ENCODE measurements at regions not wholly inside any gene's neighbourhood (a gene's known extent, or its start where the extent isn't known, plus 50 kb on each side); places are given as distances from the start of the nearest gene placed in this dataset.

GRCh38 chr20:60232380-60232779 lies 274.2 kb downstream of the CDH26 start:
- 70% methylated on average over 4 of the region's 4 CpGs for WGBS

GRCh38 chr20:60233018-60233630 lies 274.9 kb downstream of the CDH26 start:
- Histone ChIP-seq H3K27me3 (ENCODE audit: control insufficient read depth in 2 of 2, insufficient read depth in 1 of 2, low read length in 1 of 2) (no peaks in the 10 kb centered on the region), H3K4me3 (ENCODE audit: low read length in 2 of 2) (no peak overlapping the region), H3K4me1 (ENCODE audit: control insufficient read depth in 2 of 2, insufficient read depth in 2 of 2, low read length in 2 of 2) (peaks cover 0 to 6% of the 10 kb centered on the region in 2 donors), H3K36me3 (ENCODE audit: control insufficient read depth in 2 of 2, insufficient read depth in 2 of 2, low read length in 1 of 2) (no peaks in the 10 kb centered on the region), H3K9me3 (ENCODE audit: control insufficient read depth in 2 of 2, insufficient read depth in 1 of 2, low read length in 1 of 2) (no peaks in the 10 kb centered on the region), H3K27ac (ENCODE audit: low read depth in 1 of 2, low read length in 1 of 2) (no peak overlapping the region)
- DNase-seq (ENCODE audit: low read depth in 6 of 9, low spot score in 9 of 9): no peak
- 74% methylated on average over 3 of the region's 3 CpGs for whole genome bisulfite sequencing

More at GRCh38 chr20:60232380-60232779, 274.2 kb downstream of the CDH26 start:
- Histone ChIP-seq H3K36me3 (ENCODE audit: control insufficient read depth in 2 of 2, insufficient read depth in 2 of 2, low read length in 1 of 2) (no peaks in the 10 kb centered on the region), H3K27ac (ENCODE audit: low read depth in 1 of 2, low read length in 1 of 2) (no peak overlapping the region), H3K4me1 (ENCODE audit: control insufficient read depth in 2 of 2, insufficient read depth in 2 of 2, low read length in 2 of 2) (peaks cover 0 to 6% of the 10 kb centered on the region in 2 donors), H3K9me3 (ENCODE audit: control insufficient read depth in 2 of 2, insufficient read depth in 1 of 2, low read length in 1 of 2) (no peaks in the 10 kb centered on the region), H3K4me3 (ENCODE audit: low read length in 2 of 2) (no peak overlapping the region), H3K27me3 (ENCODE audit: control insufficient read depth in 2 of 2, insufficient read depth in 1 of 2, low read length in 1 of 2) (no peaks in the 10 kb centered on the region)
- DNase-seq (ENCODE audit: low read depth in 6 of 9, low spot score in 9 of 9): no peak

GRCh38 chr20:60236613-60237012 lies 278.4 kb downstream of the CDH26 start:
- H3K36me3 ChIP-seq (ENCODE audit: control insufficient read depth in 2 of 2, insufficient read depth in 2 of 2, low read length in 1 of 2): no peaks in the 10 kb centered on the region
- no peak overlapping the region for H3K4me3 ChIP-seq (ENCODE audit: low read length in 2 of 2)
- H3K27ac ChIP-seq (ENCODE audit: low read depth in 1 of 2, low read length in 1 of 2): no peak overlapping the region
- peaks cover 0 to 21% of the 10 kb centered on the region in 2 donors for H3K4me1 ChIP-seq (ENCODE audit: control insufficient read depth in 2 of 2, insufficient read depth in 2 of 2, low read length in 2 of 2)
- no peaks in the 10 kb centered on the region for H3K27me3 ChIP-seq (ENCODE audit: control insufficient read depth in 2 of 2, insufficient read depth in 1 of 2, low read length in 1 of 2)
- no peak for DNase-seq (ENCODE audit: low read depth in 6 of 9, low spot score in 9 of 9)
- WGBS: 93% methylated on average over 1 of the region's 1 CpG
- no peaks in the 10 kb centered on the region for H3K9me3 ChIP-seq (ENCODE audit: control insufficient read depth in 2 of 2, insufficient read depth in 1 of 2, low read length in 1 of 2)

GRCh38 chr20:60237981-60238380 lies 279.8 kb downstream of the CDH26 start:
- Histone ChIP-seq H3K27ac (ENCODE audit: low read depth in 1 of 2, low read length in 1 of 2) (no peak overlapping the region), H3K27me3 (ENCODE audit: control insufficient read depth in 2 of 2, insufficient read depth in 1 of 2, low read length in 1 of 2) (no peaks in the 10 kb centered on the region), H3K36me3 (ENCODE audit: control insufficient read depth in 2 of 2, insufficient read depth in 2 of 2, low read length in 1 of 2) (no peaks in the 10 kb centered on the region), H3K9me3 (ENCODE audit: control insufficient read depth in 2 of 2, insufficient read depth in 1 of 2, low read length in 1 of 2) (no peaks in the 10 kb centered on the region), H3K4me1 (ENCODE audit: control insufficient read depth in 2 of 2, insufficient read depth in 2 of 2, low read length in 2 of 2) (peaks cover 0 to 15% of the 10 kb centered on the region in 2 donors), H3K4me3 (ENCODE audit: low read length in 2 of 2) (no peak overlapping the region)
- WGBS: 95% methylated on average over 7 of the region's 7 CpGs
- no peak for DNase-seq (ENCODE audit: low read depth in 6 of 9, low spot score in 9 of 9)

- 72% methylated on average over 11 of the region's 11 CpGs for WGBS
- H3K4me1 ChIP-seq (ENCODE audit: control insufficient read depth in 2 of 2, insufficient read depth in 2 of 2, low read length in 2 of 2): peaks cover 8 to 19% of the 10 kb centered on the region in 2 donors
- no peaks in the 10 kb centered on the region for H3K27me3 ChIP-seq (ENCODE audit: control insufficient read depth in 2 of 2, insufficient read depth in 1 of 2, low read length in 1 of 2)
- H3K36me3 ChIP-seq (ENCODE audit: control insufficient read depth in 2 of 2, insufficient read depth in 2 of 2, low read length in 1 of 2): no peaks in the 10 kb centered on the region
- DNase-seq (ENCODE audit: low read depth in 6 of 9, low spot score in 9 of 9): peak in 5 of 9 donors; percentile 36 to 78 (median 52)
- H3K9me3 ChIP-seq (ENCODE audit: control insufficient read depth in 2 of 2, insufficient read depth in 1 of 2, low read length in 1 of 2): no peaks in the 10 kb centered on the region
- H3K4me3 ChIP-seq (ENCODE audit: low read length in 2 of 2): no peak overlapping the region
- no peak overlapping the region for H3K27ac ChIP-seq (ENCODE audit: low read depth in 1 of 2, low read length in 1 of 2)
Observed at GRCh38 chr20:60238992-60239660, 280.9 kb downstream of the CDH26 start.

- no peak for DNase-seq (ENCODE audit: low read depth in 6 of 9, low spot score in 9 of 9)
- Histone ChIP-seq H3K27me3 (ENCODE audit: control insufficient read depth in 2 of 2, insufficient read depth in 1 of 2, low read length in 1 of 2) (no peaks in the 10 kb centered on the region), H3K36me3 (ENCODE audit: control insufficient read depth in 2 of 2, insufficient read depth in 2 of 2, low read length in 1 of 2) (no peaks in the 10 kb centered on the region), H3K4me3 (ENCODE audit: low read length in 2 of 2) (no peak overlapping the region), H3K4me1 (ENCODE audit: control insufficient read depth in 2 of 2, insufficient read depth in 2 of 2, low read length in 2 of 2) (peaks cover 11 to 19% of the 10 kb centered on the region in 2 donors), H3K9me3 (ENCODE audit: control insufficient read depth in 2 of 2, insufficient read depth in 1 of 2, low read length in 1 of 2) (no peaks in the 10 kb centered on the region), H3K27ac (ENCODE audit: low read depth in 1 of 2, low read length in 1 of 2) (no peak overlapping the region)
- 88% methylated on average over 12 of the region's 12 CpGs for WGBS
Observed at GRCh38 chr20:60239956-60240355, 281.7 kb downstream of the CDH26 start.

GRCh38 chr20:60240415-60240814 lies 282.2 kb downstream of the CDH26 start:
- Histone ChIP-seq H3K27ac (ENCODE audit: low read depth in 1 of 2, low read length in 1 of 2) (no peak overlapping the region), H3K36me3 (ENCODE audit: control insufficient read depth in 2 of 2, insufficient read depth in 2 of 2, low read length in 1 of 2) (no peaks in the 10 kb centered on the region), H3K4me1 (ENCODE audit: control insufficient read depth in 2 of 2, insufficient read depth in 2 of 2, low read length in 2 of 2) (peaks cover 11 to 19% of the 10 kb centered on the region in 2 donors), H3K4me3 (ENCODE audit: low read length in 2 of 2) (no peak overlapping the region), H3K27me3 (ENCODE audit: control insufficient read depth in 2 of 2, insufficient read depth in 1 of 2, low read length in 1 of 2) (no peaks in the 10 kb centered on the region), H3K9me3 (ENCODE audit: control insufficient read depth in 2 of 2, insufficient read depth in 1 of 2, low read length in 1 of 2) (no peaks in the 10 kb centered on the region)
- no peak for DNase-seq (ENCODE audit: low read depth in 6 of 9, low spot score in 9 of 9)
- 77% methylated on average over 7 of the region's 7 CpGs for WGBS

GRCh38 chr20:60240986-60241385 lies 282.8 kb downstream of the CDH26 start:
- no peaks in the 10 kb centered on the region for H3K27me3 ChIP-seq (ENCODE audit: control insufficient read depth in 2 of 2, insufficient read depth in 1 of 2, low read length in 1 of 2)
- H3K36me3 ChIP-seq (ENCODE audit: control insufficient read depth in 2 of 2, insufficient read depth in 2 of 2, low read length in 1 of 2): no peaks in the 10 kb centered on the region
- no peak overlapping the region for H3K4me3 ChIP-seq (ENCODE audit: low read length in 2 of 2)
- no peak overlapping the region for H3K27ac ChIP-seq (ENCODE audit: low read depth in 1 of 2, low read length in 1 of 2)
- peaks cover 11 to 19% of the 10 kb centered on the region in 2 donors for H3K4me1 ChIP-seq (ENCODE audit: control insufficient read depth in 2 of 2, insufficient read depth in 2 of 2, low read length in 2 of 2)
- DNase-seq (ENCODE audit: low read depth in 6 of 9, low spot score in 9 of 9): no peak
- no peaks in the 10 kb centered on the region for H3K9me3 ChIP-seq (ENCODE audit: control insufficient read depth in 2 of 2, insufficient read depth in 1 of 2, low read length in 1 of 2)
- 61% methylated on average over 8 of the region's 8 CpGs for WGBS

- Histone ChIP-seq H3K4me1 (ENCODE audit: control insufficient read depth in 2 of 2, insufficient read depth in 2 of 2, low read length in 2 of 2) (peaks cover 11 to 19% of the 10 kb centered on the region in 2 donors), H3K4me3 (ENCODE audit: low read length in 2 of 2) (no peak overlapping the region), H3K27ac (ENCODE audit: low read depth in 1 of 2, low read length in 1 of 2) (no peak overlapping the region), H3K9me3 (ENCODE audit: control insufficient read depth in 2 of 2, insufficient read depth in 1 of 2, low read length in 1 of 2) (no peaks in the 10 kb centered on the region), H3K27me3 (ENCODE audit: control insufficient read depth in 2 of 2, insufficient read depth in 1 of 2, low read length in 1 of 2) (no peaks in the 10 kb centered on the region), H3K36me3 (ENCODE audit: control insufficient read depth in 2 of 2, insufficient read depth in 2 of 2, low read length in 1 of 2) (no peaks in the 10 kb centered on the region)
- 98% methylated on average over 4 of the region's 4 CpGs for WGBS
- DNase-seq (ENCODE audit: low read depth in 6 of 9, low spot score in 9 of 9): no peak
Observed at GRCh38 chr20:60242836-60243505, 284.7 kb downstream of the CDH26 start.

Measured in thymus (tissue), 11 donors.